GM18870 (cell line): ENCODE measurements at regions not wholly inside any gene's neighbourhood (a gene's known extent, or its start where the extent isn't known, plus 50 kb on each side); places are given as distances from the start of the nearest gene placed in this dataset.

Experiments
- ATAC-seq: cut with Tn5 transposase; IDR thresholded peaks from one replicate; pipeline ENCODE4 v1.9.1; 2021; ENCODE audit warnings: moderate library complexity; ENCODE audit not compliant: unreplicated experiment

- no peak for ATAC-seq
Observed at GRCh38 chr16:85480727-85481101, 132.4 kb upstream of the GSE1 start.

GRCh38 chr16:85481206-85481605 is 131.9 kb upstream of the GSE1 start:
- no peak for ATAC-seq

- ATAC-seq, result no peak
Observed at GRCh38 chr16:85481738-85482137, 131.4 kb upstream of the GSE1 start.

- ATAC-seq, result no peak
Observed at GRCh38 chr16:85483424-85483823, 129.7 kb upstream of the GSE1 start.

GRCh38 chr16:85484347-85485300 is 128.5 kb upstream of the GSE1 start:
- ATAC-seq, result no peak

GRCh38 chr16:85485379-85485778 is 127.7 kb upstream of the GSE1 start:
- ATAC-seq, result no peak

GRCh38 chr16:85486256-85486915 is 126.7 kb upstream of the GSE1 start:
- ATAC-seq, result no peak

- ATAC-seq, result no peak
Observed at GRCh38 chr16:85488414-85488813, 124.7 kb upstream of the GSE1 start.

GRCh38 chr16:85490407-85491057 is 122.6 kb upstream of the GSE1 start:
- ATAC-seq, result no peak

- ATAC-seq, result no peak
Observed at GRCh38 chr16:85491058-85491771, 121.9 kb upstream of the GSE1 start.

GRCh38 chr16:85491798-85492294 is 121.3 kb upstream of the GSE1 start:
- no peak for ATAC-seq

- no peak for ATAC-seq
Observed at GRCh38 chr16:85492295-85492864, 120.7 kb upstream of the GSE1 start.

- no peak for ATAC-seq
Observed at GRCh38 chr16:85494315-85494714, 118.8 kb upstream of the GSE1 start.

- no peak for ATAC-seq
Observed at GRCh38 chr16:85495259-85495658, 117.9 kb upstream of the GSE1 start.

- ATAC-seq, result no peak
Observed at GRCh38 chr16:85495823-85496538, 117.1 kb upstream of the GSE1 start.

- no peak for ATAC-seq
Observed at GRCh38 chr16:85497622-85498314, 115.4 kb upstream of the GSE1 start.

GRCh38 chr16:85498607-85499006 is 114.5 kb upstream of the GSE1 start:
- ATAC-seq, result no peak

- ATAC-seq, result no peak
Observed at GRCh38 chr16:85500220-85500619, 112.9 kb upstream of the GSE1 start.

GRCh38 chr16:85501900-85502299 is 111.2 kb upstream of the GSE1 start:
- no peak for ATAC-seq
